HepG2 (cell line): ENCODE measurements at regions not wholly inside any gene's neighbourhood (a gene's known extent, or its start where the extent isn't known, plus 50 kb on each side); places are given as distances from the start of the nearest gene placed in this dataset.

Source experiments
- ATAC-seq: fragments of 200-7000 bp; cut with Tn5 transposase; 3 replicates; pipeline ENCODE4 v1.9.1; 2020; ENCODE audit warnings: mild to moderate bottlenecking, moderate library complexity
- BruUV-seq: library from RNA; stranded (reverse); fragments of 400-500 nt; replicated peaks from 2 replicates; lab custom pipeline; 2021; lab: Mats Ljungman, UMichigan
- CTCF ChIA-PET: fragments of 300-600 bp; formaldehyde crosslinking; extraction: SDS; loops from one replicate; lab custom pipeline; 2021; ENCODE audit warnings: low total read pairs, inconsistent platforms, low intra/inter-chr PET ratio; lab: Yijun Ruan, JAX
- POLR2A ChIA-PET: fragments of 350-600 bp; sonication (Branson Sonifier 250); formaldehyde crosslinking; loops from one replicate; lab custom pipeline; 2020; ENCODE audit warnings: antibody characterized with exemption, inconsistent platforms; lab: Yijun Ruan, JAX
- DNase-seq: peaks from one replicate; pipeline ENCODE4 v3.0.0-alpha.2; 2015; ENCODE audit warnings: low spot score
- FAIRE-seq: peaks from 3 replicates; lab custom pipeline; 2011; peaks lifted over from hg19 to GRCh38; lab: Jason Lieb, UNC
- H2AFZ ChIP-seq: one replicate; pipeline ENCODE4 v1.6.1; 2011; ENCODE audit warnings: low read length, inconsistent platforms
- H3K27ac ChIP-seq: fragments of 300-600 bp; 3 replicates; pipeline ENCODE4 v1.8.0; 2011; ENCODE audit warnings: mixed run types, mild to moderate bottlenecking, mixed read lengths, low read length, inconsistent platforms; ENCODE audit not compliant: insufficient read depth; ENCODE audit errors: extremely low read length
- H3K27me3 ChIP-seq, 2 experiments: fragments of 200-600 bp in 1 of 2; 2 replicates in 1 of 2; 3 replicates in 1 of 2; pipeline versions ENCODE4 v1.6.0 to v1.8.0; 2011; ENCODE audit warnings: low read length in 2 of 2, mild to moderate bottlenecking in 2 of 2, moderate library complexity in 2 of 2, inconsistent platforms in 1 of 2; ENCODE audit not compliant: insufficient read depth in 2 of 2, control insufficient read depth in 1 of 2
- H3K36me3 ChIP-seq, 2 experiments: fragments of 200-600 bp in 1 of 2; replicated peaks in 1 of 2; 2 replicates in 1 of 2; 3 replicates in 1 of 2; pipeline versions ENCODE4 v1.5.1 to v1.8.0; 2011; ENCODE audit warnings: low read length in 2 of 2, inconsistent platforms in 1 of 2; ENCODE audit not compliant: insufficient read depth in 2 of 2, control insufficient read depth in 1 of 2
- H3K4me1 ChIP-seq: 2 replicates; pipeline ENCODE4 v1.5.1; 2012; ENCODE audit warnings: low read length, inconsistent platforms; ENCODE audit not compliant: insufficient read depth
- H3K4me2 ChIP-seq: 2 replicates; pipeline ENCODE4 v1.6.0; 2011; ENCODE audit warnings: low read depth, low read length, inconsistent platforms
- H3K4me3 ChIP-seq, 3 experiments: fragments of 200-600 bp in 1 of 3; sonication (generic), shearing (Covaris generic) in 1 of 3; replicated peaks in 1 of 3; 2 replicates each; pipeline ENCODE4 v1.5.1; 2011 to 2016; ENCODE audit warnings: low read length in 3 of 3, inconsistent platforms in 2 of 3, low read depth in 2 of 3, mild to moderate bottlenecking in 2 of 3, control low read depth in 1 of 3, mixed read lengths in 1 of 3; ENCODE audit not compliant: insufficient read depth in 1 of 3
- H3K79me2 ChIP-seq: one replicate; pipeline ENCODE4 v1.6.1; 2011; ENCODE audit warnings: low read length, inconsistent platforms; ENCODE audit not compliant: insufficient read depth
- H3K9ac ChIP-seq: 2 replicates; pipeline ENCODE4 v1.6.0; 2011; ENCODE audit warnings: mild to moderate bottlenecking, low read depth, low read length, inconsistent platforms; ENCODE audit not compliant: insufficient read depth
- H3K9me3 ChIP-seq: 2 replicates; pipeline ENCODE4 v1.5.1; 2012; ENCODE audit warnings: mild to moderate bottlenecking, low read length
- H4K20me1 ChIP-seq: 2 replicates; pipeline ENCODE4 v1.6.0; 2011; ENCODE audit warnings: inconsistent platforms, mild to moderate bottlenecking, low read length, moderate library complexity; ENCODE audit not compliant: insufficient read depth
- FOXA3 ChIP-seq: IDR thresholded peaks from 2 replicates; pipeline ENCODE4 v1.6.1; 2016; ENCODE audit warnings: missing genetic modification reagents, missing compliant biosample characterization
- GPN1 ChIP-seq: sonication (generic); formaldehyde crosslinking; IDR thresholded peaks from 2 replicates; pipeline ENCODE4 v1.5.1; 2020; ENCODE audit warnings: missing genetic modification reagents, borderline replicate concordance
- SNAI1 ChIP-seq: sonication (generic); formaldehyde crosslinking; IDR thresholded peaks from 2 replicates; pipeline ENCODE4 v1.5.0; 2020; ENCODE audit warnings: mild to moderate bottlenecking, missing genetic modification reagents, borderline replicate concordance
- ZMYM2 ChIP-seq: sonication (generic); formaldehyde crosslinking; IDR thresholded peaks from 2 replicates; pipeline ENCODE4 v1.8.0; 2022; ENCODE audit warnings: mild to moderate bottlenecking, missing genetic modification reagents
- ZNF562 ChIP-seq: sonication (generic); formaldehyde crosslinking; IDR thresholded peaks from 2 replicates; pipeline ENCODE4 v1.8.0; 2022; ENCODE audit warnings: missing genetic modification reagents, borderline replicate concordance
- WGBS: methylation state at CpG from one replicate; pipeline ENCODE4 v1.1.6; 2017; ENCODE audit warnings: low lambda C conversion rate; 5-methylcytosine and 5-hydroxymethylcytosine counted together
- in situ Hi-C: cut with HindIII; loops from 2 replicates; pipeline ENCODE4 v1.10.0; 2017; ENCODE audit warnings: low pct_unique_long_range_greater_than_20kb; ENCODE audit not compliant: extremely low pct_ligation_motif_present
- intact Hi-C: fragments of 100-400 bp; cut with micrococcal nuclease; formaldehyde crosslinking; loops from one replicate; pipeline ENCODE4 v1.10.0; 2022; ENCODE audit not compliant: unreplicated experiment
- TF ChIP-seq, protein P1 (sequence below): sonication (generic); formaldehyde crosslinking; IDR thresholded peaks from 2 replicates; pipeline ENCODE4 v1.5.0; 2020; ENCODE audit warnings: missing genetic modification reagents
- TF ChIP-seq, protein P2 (sequence below): sonication (generic); formaldehyde crosslinking; IDR thresholded peaks from 2 replicates; pipeline ENCODE4 v1.5.1; 2020; ENCODE audit warnings: mild to moderate bottlenecking, missing genetic modification reagents, borderline replicate concordance

DNA sequence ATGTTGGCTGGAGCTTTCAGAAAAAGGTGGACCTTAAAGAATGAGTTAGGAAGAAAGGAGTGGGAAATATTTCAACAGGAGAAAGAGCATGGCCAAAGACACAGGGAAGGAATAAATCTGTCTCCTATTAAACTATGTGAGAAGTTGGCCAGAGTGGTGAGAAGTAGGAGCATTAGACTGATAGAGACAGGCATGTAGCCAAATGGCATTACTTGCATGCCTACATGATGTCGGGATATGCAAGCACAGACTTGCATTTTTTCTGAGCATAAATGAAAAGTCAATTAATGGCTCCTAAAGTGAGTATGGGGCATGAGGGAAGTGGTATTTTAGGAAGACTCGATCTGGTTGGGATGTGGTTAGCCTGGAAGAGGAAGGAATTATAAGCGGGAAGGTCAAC lies 279.6 kb upstream of the PITX2 start:
- ChIA-PET POLR2A (no interaction called here), CTCF (no interaction called here)
- no peaks in the 10 kb centered on the region for H3K36me3 ChIP-seq
- H2AFZ ChIP-seq: no peak overlapping the region
- no peaks in the 10 kb centered on the region for H3K9me3 ChIP-seq
- no peak for DNase-seq
- no peaks in the 10 kb centered on the region for H3K4me1 ChIP-seq
- TF ChIP-seq SNAI1 (CRISPR knock-in tag) (no peak), GPN1 (CRISPR knock-in tag) (no peak), ZNF562 (CRISPR knock-in tag) (no peak), ZMYM2 (CRISPR knock-in tag) (no peak), FOXA3 (CRISPR knock-in tag) (no peak)
- TF ChIP-seq, protein P1, sequence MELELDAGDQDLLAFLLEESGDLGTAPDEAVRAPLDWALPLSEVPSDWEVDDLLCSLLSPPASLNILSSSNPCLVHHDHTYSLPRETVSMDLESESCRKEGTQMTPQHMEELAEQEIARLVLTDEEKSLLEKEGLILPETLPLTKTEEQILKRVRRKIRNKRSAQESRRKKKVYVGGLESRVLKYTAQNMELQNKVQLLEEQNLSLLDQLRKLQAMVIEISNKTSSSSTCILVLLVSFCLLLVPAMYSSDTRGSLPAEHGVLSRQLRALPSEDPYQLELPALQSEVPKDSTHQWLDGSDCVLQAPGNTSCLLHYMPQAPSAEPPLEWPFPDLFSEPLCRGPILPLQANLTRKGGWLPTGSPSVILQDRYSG: no peak
- TF ChIP-seq, protein P2, sequence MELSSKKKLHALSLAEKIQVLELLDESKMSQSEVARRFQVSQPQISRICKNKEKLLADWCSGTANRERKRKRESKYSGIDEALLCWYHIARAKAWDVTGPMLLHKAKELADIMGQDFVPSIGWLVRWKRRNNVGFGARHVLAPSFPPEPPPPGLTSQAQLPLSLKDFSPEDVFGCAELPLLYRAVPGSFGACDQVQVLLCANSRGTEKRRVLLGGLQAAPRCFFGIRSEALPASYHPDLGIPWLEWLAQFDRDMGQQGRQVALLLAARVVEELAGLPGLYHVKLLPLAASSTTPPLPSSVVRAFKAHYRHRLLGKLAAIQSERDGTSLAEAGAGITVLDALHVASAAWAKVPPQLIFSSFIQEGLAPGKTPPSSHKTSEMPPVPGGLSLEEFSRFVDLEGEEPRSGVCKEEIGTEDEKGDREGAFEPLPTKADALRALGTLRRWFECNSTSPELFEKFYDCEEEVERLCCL (CRISPR knock-in tag): no peak
- H3K4me2 ChIP-seq: no peak overlapping the region
- 0% methylated on average over 3 of the region's 3 CpGs for WGBS
- in situ Hi-C loops: no loop called here
- no peak overlapping the region for H3K9ac ChIP-seq
- no peaks in the 10 kb centered on the region for H4K20me1 ChIP-seq
- FAIRE-seq: no peak
- BruUV-seq: no TSS peak
- H3K79me2 ChIP-seq: no peaks in the 10 kb centered on the region
- no peak overlapping the region for H3K27ac ChIP-seq
- H3K4me3 ChIP-seq: no peak overlapping the region
- no peak for ATAC-seq
- intact Hi-C loops: no loop called here
- H3K27me3 ChIP-seq: no peaks in the 10 kb centered on the region
